ENCODE measurements at regions not wholly inside any gene's neighbourhood (a gene's known extent, or its start where the extent isn't known, plus 50 kb on each side); places are given as distances from the start of the nearest gene placed in this dataset.

DNA sequence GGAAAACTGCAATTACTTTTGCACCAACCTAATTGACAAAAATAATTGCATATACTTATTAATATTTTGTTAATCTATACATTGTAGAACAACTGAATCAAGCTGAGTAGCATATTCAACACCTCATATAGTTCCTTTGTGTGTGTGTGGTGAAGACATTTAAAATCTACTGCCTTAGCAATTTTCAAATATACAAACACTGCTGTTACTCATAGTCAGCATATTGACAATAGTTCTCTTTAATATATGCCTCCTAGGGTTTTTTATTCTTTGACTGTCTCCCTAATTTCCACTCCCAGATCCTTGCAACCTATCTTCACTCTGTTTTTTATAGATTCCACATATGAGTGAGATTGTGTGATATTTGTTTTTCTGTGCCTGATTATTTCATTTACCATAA is 426.8 kb downstream of the PPARGC1A start:
- Histone ChIP-seq H3K36me3 (no peaks in the 10 kb centered on the region), H3K4me1 (no peaks in the 10 kb centered on the region), H3K4me3 (no peak overlapping the region), H3K9me3 (peaks cover 0 to 18% of the 10 kb centered on the region in 2 donors), H3K27me3 (no peaks in the 10 kb centered on the region), H3K27ac (no peak overlapping the region)
- no peak for ATAC-seq
- intact Hi-C loops (cut with DNase I), result no loop called here
- TF ChIP-seq, protein P1, sequence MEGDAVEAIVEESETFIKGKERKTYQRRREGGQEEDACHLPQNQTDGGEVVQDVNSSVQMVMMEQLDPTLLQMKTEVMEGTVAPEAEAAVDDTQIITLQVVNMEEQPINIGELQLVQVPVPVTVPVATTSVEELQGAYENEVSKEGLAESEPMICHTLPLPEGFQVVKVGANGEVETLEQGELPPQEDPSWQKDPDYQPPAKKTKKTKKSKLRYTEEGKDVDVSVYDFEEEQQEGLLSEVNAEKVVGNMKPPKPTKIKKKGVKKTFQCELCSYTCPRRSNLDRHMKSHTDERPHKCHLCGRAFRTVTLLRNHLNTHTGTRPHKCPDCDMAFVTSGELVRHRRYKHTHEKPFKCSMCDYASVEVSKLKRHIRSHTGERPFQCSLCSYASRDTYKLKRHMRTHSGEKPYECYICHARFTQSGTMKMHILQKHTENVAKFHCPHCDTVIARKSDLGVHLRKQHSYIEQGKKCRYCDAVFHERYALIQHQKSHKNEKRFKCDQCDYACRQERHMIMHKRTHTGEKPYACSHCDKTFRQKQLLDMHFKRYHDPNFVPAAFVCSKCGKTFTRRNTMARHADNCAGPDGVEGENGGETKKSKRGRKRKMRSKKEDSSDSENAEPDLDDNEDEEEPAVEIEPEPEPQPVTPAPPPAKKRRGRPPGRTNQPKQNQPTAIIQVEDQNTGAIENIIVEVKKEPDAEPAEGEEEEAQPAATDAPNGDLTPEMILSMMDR (IDR thresholded peaks at IDR 0.05), result no peak
- DNase-seq, result no peak

GRCh38 chr4:23458054-23458453 is 431.8 kb downstream of the PPARGC1A start:
- intact Hi-C loops (cut with DNase I), result no loop called here

DNA sequence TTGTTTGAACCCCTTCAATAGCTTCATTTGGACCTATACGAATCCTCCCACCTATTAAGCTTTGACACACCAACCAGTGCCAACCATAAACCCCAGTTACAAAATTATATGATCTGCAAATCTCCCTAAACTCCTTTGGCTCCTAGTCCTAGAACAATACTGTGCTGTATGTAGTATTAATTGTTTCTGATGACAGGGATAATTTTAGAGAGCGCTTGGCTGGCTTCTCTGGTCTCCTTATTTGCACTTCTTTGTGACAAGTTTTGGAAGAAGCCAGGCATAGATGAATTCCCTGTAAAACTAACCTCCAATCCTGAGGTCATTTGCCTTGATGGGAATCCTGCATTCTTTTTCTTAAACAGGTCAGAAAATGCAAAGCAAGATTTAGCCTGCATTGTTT is 433.0 kb downstream of the PPARGC1A start:
- Histone ChIP-seq H3K27ac (no peak overlapping the region), H3K27me3 (no peaks in the 10 kb centered on the region), H3K4me3 (no peak overlapping the region), H3K36me3 (no peaks in the 10 kb centered on the region), H3K9me3 (no peaks in the 10 kb centered on the region), H3K4me1 (no peaks in the 10 kb centered on the region)
- intact Hi-C loops (cut with DNase I), result no loop called here
- DNase-seq (no peak), ATAC-seq (no peak)
- TF ChIP-seq, protein P1 (IDR thresholded peaks at IDR 0.05), result no peak

More at GRCh38 chr4:23458054-23458453, 431.8 kb downstream of the PPARGC1A start:
- H3K27ac ChIP-seq, result no peak overlapping the region
- H3K4me3 ChIP-seq, result no peak overlapping the region
- no peaks in the 10 kb centered on the region for H3K9me3 ChIP-seq
- TF ChIP-seq, protein P1 (IDR thresholded peaks at IDR 0.05), result no peak
- DNase-seq, result no peak
- H3K36me3 ChIP-seq, result no peaks in the 10 kb centered on the region
- ATAC-seq, result peak; percentile 25
- no peaks in the 10 kb centered on the region for H3K27me3 ChIP-seq
- H3K4me1 ChIP-seq, result no peaks in the 10 kb centered on the region

DNA sequence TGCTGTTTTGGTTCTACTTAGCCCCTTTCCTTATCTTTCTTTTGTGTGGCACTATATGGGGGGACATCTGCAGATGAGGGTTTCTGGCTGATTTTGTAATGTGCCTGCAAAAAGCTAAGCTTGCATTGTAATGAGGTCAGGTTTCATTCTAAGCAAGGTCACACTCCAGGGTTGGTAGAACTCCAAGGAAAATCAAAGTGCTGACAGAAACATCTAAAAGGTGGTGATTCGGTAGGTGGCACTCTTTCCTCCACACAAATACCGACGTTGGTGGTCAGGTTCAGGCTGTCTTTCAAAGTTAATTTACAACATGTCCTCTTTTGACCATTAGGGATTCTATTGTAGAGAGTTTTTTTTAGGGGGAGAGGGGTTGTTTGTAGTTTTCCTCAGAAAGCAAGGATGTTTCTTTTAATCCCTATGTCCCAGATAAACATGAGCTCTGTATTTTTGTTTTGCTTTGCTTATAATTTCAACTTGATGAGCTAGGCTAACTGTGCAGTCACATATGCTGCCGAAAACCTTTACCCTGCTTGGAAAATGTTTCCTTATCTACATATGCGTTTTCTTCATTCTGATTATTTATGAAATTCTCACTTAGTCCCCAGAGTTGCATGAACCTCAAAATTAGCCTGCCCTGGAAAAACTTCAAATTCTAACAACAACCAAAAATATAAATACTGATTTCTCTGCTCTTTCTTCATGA is 434.2 kb downstream of the PPARGC1A start:
- H3K27me3 ChIP-seq, result no peaks in the 10 kb centered on the region
- no peaks in the 10 kb centered on the region for H3K4me1 ChIP-seq
- DNase-seq, result peak in 2 of 4 donors; percentile 73 to 75
- ATAC-seq, result peak; percentile 59
- no peaks in the 10 kb centered on the region for H3K36me3 ChIP-seq
- TF ChIP-seq, protein P1 (IDR thresholded peaks at IDR 0.05), result no peak
- intact Hi-C loops (cut with DNase I), result no loop called here
- H3K27ac ChIP-seq, result no peak overlapping the region
- no peaks in the 10 kb centered on the region for H3K9me3 ChIP-seq
- no peak overlapping the region for H3K4me3 ChIP-seq

- no peaks in the 10 kb centered on the region for H3K27me3 ChIP-seq
- no peak for ATAC-seq
- no peak overlapping the region for H3K4me3 ChIP-seq
- H3K36me3 ChIP-seq, result no peaks in the 10 kb centered on the region
- intact Hi-C loops (cut with DNase I), result no loop called here
- H3K9me3 ChIP-seq, result no peaks in the 10 kb centered on the region
- TF ChIP-seq, protein P1 (IDR thresholded peaks at IDR 0.05), result no peak
- no peaks in the 10 kb centered on the region for H3K4me1 ChIP-seq
- H3K27ac ChIP-seq, result no peak overlapping the region
- no peak for DNase-seq
These were observed 448.2 kb downstream of the PPARGC1A start for GRCh38 chr4:23441530-23442069.
